Omental fat pad (tissue), 3 donors: ENCODE measurements at regions not wholly inside any gene's neighbourhood (a gene's known extent, or its start where the extent isn't known, plus 50 kb on each side); places are given as distances from the start of the nearest gene placed in this dataset.

Experiments
- ATAC-seq: fragments of 150-250 bp; one replicate; pipeline ENCODE4 v1.9.1; 2016; ENCODE audit warnings: mild to moderate bottlenecking, moderate library complexity; ENCODE audit not compliant: low FRiP score
- DNase-seq: peaks from one replicate; pipeline ENCODE4 v3.0.0-alpha.2; 2019; ENCODE audit warnings: low spot score
- CTCF ChIP-seq, 3 donors: fragments of 450-650 bp; IDR thresholded peaks; one replicate each; pipeline ENCODE4 v1.5.1; 2016 to 2017; ENCODE audit warnings: antibody characterized with exemption in 3 of 3, mild to moderate bottlenecking in 3 of 3, moderate library complexity in 2 of 3

- DNase-seq (no peak), ATAC-seq (no peak)
- no peak for TF ChIP-seq CTCF (IDR thresholded peaks at IDR 0.05)
These were observed 115.4 kb downstream of the KIF4B start for GRCh38 chr5:155128786-155129512.

- TF ChIP-seq CTCF (IDR thresholded peaks at IDR 0.05), result no peak
- DNase-seq, result no peak
- no peak for ATAC-seq
These were observed 115.9 kb downstream of the KIF4B start for GRCh38 chr5:155129513-155129880.

- no peak for TF ChIP-seq CTCF (IDR thresholded peaks at IDR 0.05)
- no peak for ATAC-seq
These were observed 120.6 kb downstream of the KIF4B start for GRCh38 chr5:155134130-155134529.

GRCh38 chr5:155136216-155136850 lies 122.8 kb downstream of the KIF4B start:
- ATAC-seq, result no peak
- DNase-seq, result no peak
- TF ChIP-seq CTCF (IDR thresholded peaks at IDR 0.05), result no peak

More at GRCh38 chr5:155134130-155134529, 120.6 kb downstream of the KIF4B start:
- DNase-seq, result no peak

GRCh38 chr5:155137683-155138082 lies 124.1 kb downstream of the KIF4B start:
- ATAC-seq (no peak), DNase-seq (no peak)
- no peak for TF ChIP-seq CTCF (IDR thresholded peaks at IDR 0.05)

- TF ChIP-seq CTCF (IDR thresholded peaks at IDR 0.05), result no peak
- no peak for DNase-seq
- no peak for ATAC-seq
These were observed 127.1 kb downstream of the KIF4B start for GRCh38 chr5:155140646-155141045.

- no peak for DNase-seq
- no peak for TF ChIP-seq CTCF (IDR thresholded peaks at IDR 0.05)
- no peak for ATAC-seq
These were observed 131.4 kb downstream of the KIF4B start for GRCh38 chr5:155144956-155145355.
